IMR-90 (cell line): ENCODE measurements at regions not wholly inside any gene's neighbourhood (a gene's known extent, or its start where the extent isn't known, plus 50 kb on each side); places are given as distances from the start of the nearest gene placed in this dataset.

ENCODE experiments used
- ATAC-seq: fragments of 200-7000 bp; cut with Tn5 transposase; 2 replicates; pipeline ENCODE4 v1.9.1; 2020; ENCODE audit warnings: low read depth, mild to moderate bottlenecking, moderate library complexity
- BruUV-seq: library from RNA; stranded (reverse); fragments of 400-500 nt; replicated peaks from 2 replicates; lab custom pipeline; 2021; lab: Mats Ljungman, UMichigan
- CTCF ChIA-PET: fragments of 300-600 bp; formaldehyde crosslinking; extraction: SDS; loops from one replicate; lab custom pipeline; 2021; ENCODE audit warnings: antibody characterized with exemption; lab: Yijun Ruan, JAX
- POLR2A ChIA-PET: fragments of 300-600 bp; sonication (Branson Sonifier 250); formaldehyde crosslinking; loops from one replicate; lab custom pipeline; 2022; ENCODE audit warnings: antibody characterized with exemption; ENCODE audit not compliant: unreplicated experiment; lab: Charles Lee
- DNase-seq: peaks from one replicate; pipeline ENCODE4 v3.0.0; 2013
- H2AFZ ChIP-seq: replicated peaks from 2 replicates; pipeline ENCODE3; 2013; ENCODE audit warnings: low read length, mild to moderate bottlenecking; ENCODE audit not compliant: poor library complexity
- H2AK5ac ChIP-seq: 2 replicates; pipeline ENCODE4 v1.6.1; 2013; ENCODE audit warnings: low read depth, low read length, inconsistent platforms
- H2AK9ac ChIP-seq: replicated peaks from 2 replicates; pipeline ENCODE3; 2013; ENCODE audit warnings: mild to moderate bottlenecking, low read depth, low read length, moderate library complexity; ENCODE audit not compliant: poor library complexity
- H2BK120ac ChIP-seq: 2 replicates; pipeline ENCODE4 v1.6.1; 2013; ENCODE audit warnings: low read depth, low read length, inconsistent platforms
- H2BK15ac ChIP-seq: 3 replicates; pipeline ENCODE4 v1.6.1; 2013; ENCODE audit warnings: low read depth, low read length, inconsistent platforms
- H2BK20ac ChIP-seq: 2 replicates; pipeline ENCODE4 v1.6.1; 2013; ENCODE audit warnings: low read depth, mild to moderate bottlenecking, inconsistent platforms, low read length, moderate library complexity
- H2BK5ac ChIP-seq: 2 replicates; pipeline ENCODE4 v1.6.1; 2013; ENCODE audit warnings: mild to moderate bottlenecking, low read depth, low read length, inconsistent platforms; ENCODE audit not compliant: poor library complexity, severe bottlenecking
- H3K14ac ChIP-seq: replicated peaks from 2 replicates; pipeline ENCODE4 v1.6.1; 2013; ENCODE audit warnings: low read depth, low read length, inconsistent platforms
- H3K18ac ChIP-seq: 2 replicates; pipeline ENCODE4 v1.6.1; 2013; ENCODE audit warnings: low read depth, low read length, control low read depth
- H3K23ac ChIP-seq: 2 replicates; pipeline ENCODE4 v1.6.1; 2013; ENCODE audit warnings: low read depth, low read length, inconsistent platforms
- H3K27ac ChIP-seq: 2 replicates; pipeline ENCODE4 v1.5.1; 2013; ENCODE audit warnings: mild to moderate bottlenecking, control low read depth, low read length; ENCODE audit not compliant: insufficient read depth
- H3K27me3 ChIP-seq: 2 replicates; pipeline ENCODE4 v1.6.1; 2013; ENCODE audit warnings: low read length; ENCODE audit not compliant: control insufficient read depth, insufficient read depth
- H3K36me3 ChIP-seq: 2 replicates; pipeline ENCODE4 v1.6.1; 2013; ENCODE audit warnings: low read length, mixed read lengths; ENCODE audit not compliant: control insufficient read depth, insufficient read depth
- H3K4ac ChIP-seq: 2 replicates; pipeline ENCODE4 v1.6.1; 2013; ENCODE audit warnings: low read depth, low read length, inconsistent platforms
- H3K4me1 ChIP-seq: 2 replicates; pipeline ENCODE4 v1.6.1; 2013; ENCODE audit warnings: low read length, mixed read lengths; ENCODE audit not compliant: control insufficient read depth, insufficient read depth
- H3K4me2 ChIP-seq: 2 replicates; pipeline ENCODE4 v1.6.1; 2013; ENCODE audit warnings: low read depth, mild to moderate bottlenecking, control low read depth, low read length, moderate library complexity
- H3K4me3 ChIP-seq: 2 replicates; pipeline ENCODE4 v1.5.1; 2013; ENCODE audit warnings: low read depth, mild to moderate bottlenecking, control low read depth, low read length, moderate library complexity; ENCODE audit not compliant: insufficient read depth
- H3K56ac ChIP-seq: 2 replicates; pipeline ENCODE4 v1.6.1; 2013; ENCODE audit warnings: low read length, inconsistent platforms; ENCODE audit not compliant: insufficient read depth; ENCODE audit errors: extremely low read depth
- H3K79me1 ChIP-seq, 2 experiments: 2 replicates each; pipeline ENCODE4 v1.6.1; 2013; ENCODE audit warnings: low read length in 2 of 2, inconsistent platforms in 1 of 2, low read depth in 1 of 2
- H3K9ac ChIP-seq: 2 replicates; pipeline ENCODE4 v1.6.1; 2013; ENCODE audit warnings: low read depth, low read length, control low read depth
- H3K9me1 ChIP-seq: 2 replicates; pipeline ENCODE4 v1.6.1; 2013; ENCODE audit warnings: low read length, inconsistent platforms; ENCODE audit not compliant: insufficient read depth
- H3K9me3 ChIP-seq: 2 replicates; pipeline ENCODE4 v1.6.1; 2013; ENCODE audit warnings: low read length; ENCODE audit not compliant: control insufficient read depth, insufficient read depth
- H4K20me1 ChIP-seq: 2 replicates; pipeline ENCODE4 v1.6.1; 2013; ENCODE audit warnings: low read length, inconsistent platforms; ENCODE audit not compliant: insufficient read depth
- H4K5ac ChIP-seq: 2 replicates; pipeline ENCODE4 v1.6.1; 2013; ENCODE audit warnings: mild to moderate bottlenecking, low read depth, low read length, control low read depth
- H4K8ac ChIP-seq, 2 experiments: 2 replicates each; pipeline ENCODE4 v1.6.1; 2013; ENCODE audit warnings: low read depth in 2 of 2, low read length in 2 of 2, control low read depth in 1 of 2, inconsistent platforms in 1 of 2
- H4K91ac ChIP-seq: 2 replicates; pipeline ENCODE4 v1.6.1; 2013; ENCODE audit warnings: low read depth, low read length, inconsistent platforms; ENCODE audit not compliant: insufficient read depth
- BHLHE40 ChIP-seq: fragments of 150-350 bp; IDR thresholded peaks from 2 replicates; pipeline ENCODE4 v1.6.1; 2016; ENCODE audit warnings: mild to moderate bottlenecking, low read depth, low read length
- CEBPB ChIP-seq: IDR thresholded peaks from 2 replicates; pipeline ENCODE4 v1.6.1; 2012; ENCODE audit warnings: low read depth, low read length, improper control_type of control experiment
- CHD1 ChIP-seq: IDR thresholded peaks from 2 replicates; pipeline ENCODE4 v1.6.1; 2012; ENCODE audit warnings: low read depth, low read length, improper control_type of control experiment
- CTCF ChIP-seq: conservative IDR thresholded peaks from 2 replicates; pipeline ENCODE4 v1.5.1; 2012; ENCODE audit warnings: mild to moderate bottlenecking, low read depth, low read length, improper control_type of control experiment
- FOS ChIP-seq: fragments of 150-350 bp; IDR thresholded peaks from 2 replicates; pipeline ENCODE4 v1.6.1; 2016; ENCODE audit warnings: low read depth, low read length
- MAFK ChIP-seq: IDR thresholded peaks from 2 replicates; pipeline ENCODE4 v1.6.1; 2012; ENCODE audit warnings: low read depth, low read length, improper control_type of control experiment
- MAZ ChIP-seq: IDR thresholded peaks from 2 replicates; pipeline ENCODE4 v1.6.1; 2012; ENCODE audit warnings: low read depth, mild to moderate bottlenecking, low read length, improper control_type of control experiment, moderate library complexity, borderline replicate concordance
- MXI1 ChIP-seq: IDR thresholded peaks from 2 replicates; pipeline ENCODE4 v1.6.1; 2012; ENCODE audit warnings: low read depth, mild to moderate bottlenecking, low read length, moderate library complexity, borderline replicate concordance
- NFE2L2 ChIP-seq: fragments of 150-350 bp; IDR thresholded peaks from 2 replicates; pipeline ENCODE4 v1.6.1; 2016; ENCODE audit warnings: low read depth, mild to moderate bottlenecking, low read length
- POLR2A ChIP-seq: IDR thresholded peaks from 2 replicates; pipeline ENCODE4 v1.6.1; 2012; ENCODE audit warnings: mild to moderate bottlenecking, low read depth, low read length
- RAD21 ChIP-seq: IDR thresholded peaks from 2 replicates; pipeline ENCODE4 v1.6.1; 2012; ENCODE audit warnings: low read length, improper control_type of control experiment
- RCOR1 ChIP-seq: IDR thresholded peaks from 2 replicates; pipeline ENCODE4 v1.6.1; 2012; ENCODE audit warnings: mild to moderate bottlenecking, low read length, improper control_type of control experiment; ENCODE audit not compliant: insufficient replicate concordance
- RFX5 ChIP-seq: IDR thresholded peaks from 2 replicates; pipeline ENCODE4 v1.8.0; 2012; ENCODE audit warnings: low read depth, mild to moderate bottlenecking, low read length, moderate library complexity
- SMC3 ChIP-seq: fragments of 150-350 bp; IDR thresholded peaks from 2 replicates; pipeline ENCODE4 v1.6.1; 2016; ENCODE audit warnings: low read depth, mild to moderate bottlenecking, antibody characterized with exemption, low read length, moderate library complexity
- USF2 ChIP-seq: fragments of 150-350 bp; IDR thresholded peaks from 2 replicates; pipeline ENCODE4 v1.6.1; 2017; ENCODE audit warnings: mild to moderate bottlenecking, antibody characterized with exemption, low read length, low read depth
- WGBS, 2 experiments: methylation state at CpG; one replicate each; pipeline versions ENCODE4 v1.1.5 to v1.1.7; 2013; ENCODE audit warnings: missing lambda C conversion rate in 2 of 2; ENCODE audit not compliant: insufficient read length in 1 of 2; ENCODE audit errors: extremely low coverage in 2 of 2; 5-methylcytosine and 5-hydroxymethylcytosine counted together
- dilution Hi-C: fragments of 300-500 bp; cut with HindIII; formaldehyde crosslinking; loops from one replicate; pipeline ENCODE4 v1.14.3; 2018; ENCODE audit warnings: low sequenced_read_pairs; ENCODE audit not compliant: unreplicated experiment
- in situ Hi-C: fragments of 300-500 bp; cut with MboI; formaldehyde crosslinking; loops from 3 replicates; pipeline ENCODE4 v1.14.3; 2019; ENCODE audit warnings: low sequenced_read_pairs, inconsistent platforms, mixed read lengths
- intact Hi-C: fragments of 100-400 bp; cut with micrococcal nuclease; formaldehyde crosslinking; loops from 2 replicates; pipeline ENCODE4 v1.10.0; 2022

- no TSS peak for BruUV-seq
- Histone ChIP-seq H2BK15ac (peak overlapping the region; percentile 99; the same call in 2 of the 3 replicates), H3K14ac (peak overlapping the region; percentile 97), H3K9me1 (peaks cover 16% of the 10 kb centered on the region), H3K27ac (peak overlapping the region; percentile 98), H3K4ac (peak overlapping the region; percentile 97), H2AK9ac (peak overlapping the region; percentile 97), H3K79me1 (peaks cover 0 to 5% of the 10 kb centered on the region in 2 experiments; a peak in 1 of 4 replicates), H3K36me3 (no peaks in the 10 kb centered on the region), H2AK5ac (peak overlapping the region; percentile 92), H4K91ac (peak overlapping the region; percentile 99), H2BK5ac (peak overlapping the region; percentile 94), H3K56ac (peak overlapping the region; percentile 94), H4K5ac (peak overlapping the region; percentile 99), H3K9ac (peak overlapping the region; percentile 90), H3K4me2 (peak overlapping the region; percentile 93), H3K18ac (peak overlapping the region; percentile 98), H3K27me3 (no peaks in the 10 kb centered on the region), H2BK20ac (peak overlapping the region; percentile 95), H3K9me3 (no peaks in the 10 kb centered on the region), H4K8ac (peak overlapping the region; percentile 87 to 89), H3K23ac (peak overlapping the region; percentile 99), H4K20me1 (no peaks in the 10 kb centered on the region), H2BK120ac (peak overlapping the region; percentile 98), H3K4me1 (peaks cover 25% of the 10 kb centered on the region), H2AFZ (peak overlapping the region; percentile 97), H3K4me3 (peak overlapping the region; percentile 65)
- ATAC-seq (peak; percentile 85), DNase-seq (peak; percentile 82)
- ChIA-PET POLR2A (interaction anchor here (0.6 to 1.2 kb wide), 5 partner anchors 16 to 65 kb away, joined by 3 to 5 read pairs (median 4); no protein-coding TSS in a partner anchor), CTCF (interaction anchor here (1.0 kb wide), 1 partner anchor 65 kb away, joined by 4 read pairs; no protein-coding TSS in a partner anchor)
- WGBS, 2 experiments = 0% methylated on average over 6 of the region's 63 CpGs; no CpG with 5 or more reads in 1 of the 2 experiments
- in situ Hi-C loops (loop anchor here (25.0 kb wide), 1 partner anchor 146 kb away; no protein-coding TSS in a partner anchor), dilution Hi-C loops (no loop called here), intact Hi-C loops (loop anchor here (1.0 to 10.0 kb wide), 7 partner anchors 65 to 423 kb away; partner anchors contain the start of gene SLC44A1)
- TF ChIP-seq CEBPB (peak; percentile 87), POLR2A (peak; percentile 37; the same call in 1 of the 2 replicates), BHLHE40 (peak; percentile 75), CHD1 (no peak), MAFK (no peak), FOS (no peak), RAD21 (peak; percentile 27), USF2 (peak; percentile 57), CTCF (no peak), RCOR1 (peak; percentile 69), MXI1 (peak; percentile 84; the same call in 1 of the 2 replicates), RFX5 (no peak), MAZ (peak; percentile 71), NFE2L2 (no peak), SMC3 (peak; percentile 7; the same call in 1 of the 2 replicates)
Measured at GRCh38 chr9:104991144-104991953, 63.4 kb upstream of the ABCA1 start.
